HEK293 (cell line): ENCODE measurements at regions not wholly inside any gene's neighbourhood (a gene's known extent, or its start where the extent isn't known, plus 50 kb on each side); places are given as distances from the start of the nearest gene placed in this dataset.

ENCODE experiments used
- CTCF ChIA-PET: fragments of 350-600 bp; formaldehyde crosslinking; extraction: SDS; loops from one replicate; lab custom pipeline; 2021; ENCODE audit warnings: antibody characterized with exemption; lab: Yijun Ruan, JAX
- POLR2A ChIA-PET: fragments of 300-600 bp; formaldehyde crosslinking; extraction: SDS; loops from one replicate; lab custom pipeline; 2020; ENCODE audit warnings: antibody characterized with exemption, inconsistent platforms; lab: Yijun Ruan, JAX
- H3K27ac ChIP-seq: fragments of 200-500 bp; sonication (Bioruptor generic); 2 replicates; pipeline ENCODE4 v1.5.1; 2014; ENCODE audit warnings: low read depth, low read length, control low read depth, inconsistent platforms; ENCODE audit errors: extremely low read depth
- H3K36me3 ChIP-seq, 2 experiments: fragments of 200-500 bp in 1 of 2; sonication (Bioruptor generic) in 1 of 2; 1 replicate in 1 of 2; 2 replicates in 1 of 2; pipeline ENCODE4 v1.5.1; 2014 to 2017; ENCODE audit warnings: inconsistent platforms in 2 of 2, low read length in 2 of 2; ENCODE audit not compliant: control insufficient read depth in 2 of 2, insufficient read depth in 1 of 2
- H3K4me1 ChIP-seq: fragments of 200-500 bp; sonication (Bioruptor generic); 2 replicates; pipeline ENCODE4 v1.5.1; 2014; ENCODE audit warnings: mild to moderate bottlenecking, low read length, inconsistent platforms; ENCODE audit not compliant: control insufficient read depth, insufficient read depth
- H3K4me3 ChIP-seq: 2 replicates; pipeline ENCODE4 v1.5.1; 2011; ENCODE audit warnings: low read depth, mild to moderate bottlenecking, control low read depth, low read length, moderate library complexity
- H3K9me3 ChIP-seq: fragments of 200-500 bp; sonication (Bioruptor generic); 2 replicates; pipeline ENCODE4 v1.5.1; 2014; ENCODE audit warnings: low read depth, low read length, inconsistent platforms; ENCODE audit not compliant: control insufficient read depth, insufficient read depth
- GLI2 ChIP-seq: fragments of 450-650 bp; formaldehyde crosslinking; IDR thresholded peaks from 2 replicates; pipeline ENCODE4; 2017; ENCODE audit warnings: missing biosample characterization, missing genetic modification characterization, low read depth, borderline replicate concordance
- GLI4 ChIP-seq: fragments of 450-650 bp; formaldehyde crosslinking; IDR thresholded peaks from 2 replicates; pipeline ENCODE4 v1.5.1; 2016; ENCODE audit warnings: missing biosample characterization, missing genetic modification characterization
- PRDM6 ChIP-seq: fragments of 450-650 bp; formaldehyde crosslinking; IDR thresholded peaks from 2 replicates; pipeline ENCODE4 v1.5.1; 2017; ENCODE audit warnings: missing biosample characterization, missing genetic modification characterization
- SCRT1 ChIP-seq: fragments of 450-650 bp; formaldehyde crosslinking; IDR thresholded peaks from 2 replicates; pipeline ENCODE4 v1.5.1; 2016; ENCODE audit warnings: missing biosample characterization, missing genetic modification characterization, borderline replicate concordance
- ZFHX2 ChIP-seq: fragments of 450-650 bp; formaldehyde crosslinking; conservative IDR thresholded peaks from 2 replicates; pipeline ENCODE4 v1.5.1; 2016; ENCODE audit warnings: missing biosample characterization, missing genetic modification characterization
- ZNF16 ChIP-seq: fragments of 450-650 bp; formaldehyde crosslinking; IDR thresholded peaks from 2 replicates; pipeline ENCODE4 v1.5.1; 2016; ENCODE audit warnings: low read depth, missing biosample characterization, missing genetic modification characterization
- ZNF239 ChIP-seq: fragments of 450-650 bp; formaldehyde crosslinking; IDR thresholded peaks from 2 replicates; pipeline ENCODE4 v1.5.1; 2016; ENCODE audit warnings: missing biosample characterization, missing genetic modification characterization
- ZNF24 ChIP-seq: fragments of 450-650 bp; formaldehyde crosslinking; IDR thresholded peaks from 2 replicates; pipeline ENCODE4 v1.5.1; 2016; ENCODE audit warnings: missing biosample characterization, missing genetic modification characterization
- ZNF341 ChIP-seq: fragments of 450-650 bp; formaldehyde crosslinking; IDR thresholded peaks from 2 replicates; pipeline ENCODE4; 2016; ENCODE audit warnings: low read depth, missing biosample characterization, missing genetic modification characterization
- ZNF433 ChIP-seq: fragments of 450-650 bp; formaldehyde crosslinking; IDR thresholded peaks from 2 replicates; pipeline ENCODE4 v1.5.1; 2016; ENCODE audit warnings: missing biosample characterization, missing genetic modification characterization, low read depth
- ZNF449 ChIP-seq: fragments of 450-650 bp; formaldehyde crosslinking; IDR thresholded peaks from 2 replicates; pipeline ENCODE4 v1.5.1; 2017; ENCODE audit warnings: missing biosample characterization, mild to moderate bottlenecking, missing genetic modification characterization, moderate library complexity
- ZNF521 ChIP-seq: fragments of 450-650 bp; formaldehyde crosslinking; IDR thresholded peaks from 2 replicates; pipeline ENCODE4 v1.5.1; 2017; ENCODE audit warnings: missing biosample characterization, mild to moderate bottlenecking, missing genetic modification characterization
- ZNF549 ChIP-seq: fragments of 450-650 bp; IDR thresholded peaks from 2 replicates; pipeline ENCODE4 v1.5.1; 2018; ENCODE audit warnings: missing biosample characterization, missing genetic modification characterization, mild to moderate bottlenecking, inconsistent platforms, moderate library complexity
- ZNF677 ChIP-seq: fragments of 450-650 bp; IDR thresholded peaks from 2 replicates; pipeline ENCODE4 v1.5.0; 2018; ENCODE audit warnings: missing biosample characterization, mild to moderate bottlenecking, missing genetic modification characterization, moderate library complexity
- TF ChIP-seq, protein P1 (sequence below): fragments of 450-650 bp; formaldehyde crosslinking; IDR thresholded peaks from 2 replicates; pipeline ENCODE4 v1.5.1; 2017; ENCODE audit warnings: missing biosample characterization, missing genetic modification characterization
- TF ChIP-seq, protein P2 (sequence below): fragments of 450-650 bp; formaldehyde crosslinking; IDR thresholded peaks from 2 replicates; pipeline ENCODE4 v1.5.1; 2016; ENCODE audit warnings: missing biosample characterization, missing genetic modification characterization, borderline replicate concordance
- TF ChIP-seq, protein P3 (sequence below): fragments of 450-650 bp; formaldehyde crosslinking; IDR thresholded peaks from 2 replicates; pipeline ENCODE4 v1.5.1; 2016; ENCODE audit warnings: missing biosample characterization, missing genetic modification characterization, low read depth

DNA sequence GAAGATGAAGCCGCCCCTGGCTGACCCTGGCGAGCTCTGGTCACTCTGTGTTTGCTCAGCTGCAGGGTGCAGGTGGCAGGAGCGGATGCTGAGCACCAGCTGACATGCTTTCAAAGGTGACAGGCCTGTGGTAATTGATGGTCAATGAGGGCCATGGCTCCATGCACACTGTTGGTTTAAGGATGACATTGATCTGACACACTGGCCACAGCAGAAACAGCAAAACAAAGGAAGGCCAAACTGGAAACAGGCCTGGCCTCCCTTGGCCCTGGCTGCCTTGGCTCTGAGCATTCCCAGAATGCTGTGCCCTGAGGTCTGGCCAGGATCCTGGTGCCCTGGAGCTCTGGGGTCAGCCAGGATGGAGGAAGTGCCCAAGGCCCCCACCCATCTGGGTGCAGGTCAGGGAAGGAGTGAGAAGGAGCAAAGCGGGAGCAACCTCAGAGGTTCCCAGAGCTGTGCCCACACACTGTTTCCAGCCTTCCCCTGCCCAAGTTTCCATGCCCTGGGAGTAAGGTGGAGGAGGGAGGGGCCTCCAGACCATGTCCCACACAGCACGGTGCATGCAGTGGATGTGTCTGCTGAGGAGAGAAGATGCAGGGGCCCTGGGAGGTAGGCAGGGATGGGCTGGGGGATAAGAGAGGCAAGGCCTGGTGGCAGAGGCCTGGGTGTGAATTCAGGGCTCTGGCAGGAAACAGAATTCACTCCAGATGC is 302.2 kb downstream of the RPS24 start:
- TF ChIP-seq ZFHX2 (tag by site-specific recombination) (no peak), GLI2 (tag by site-specific recombination) (no peak), ZNF549 (tag by site-specific recombination) (no peak), ZNF16 (tag by site-specific recombination) (no peak), GLI4 (tag by site-specific recombination) (no peak)
- TF ChIP-seq, all 188 proteins: peak for 0
- Histone ChIP-seq H3K9me3 (no peaks in the 10 kb centered on the region), H3K36me3 (no peaks in the 10 kb centered on the region), H3K27ac (no peak overlapping the region), H3K4me1 (no peaks in the 10 kb centered on the region), H3K4me3 (no peak overlapping the region)
- CTCF ChIA-PET = interaction anchor here (0.6 kb wide), 1 partner anchor 60 kb away, joined by 3 read pairs; no protein-coding TSS in a partner anchor
- POLR2A ChIA-PET = no interaction called here

GRCh38 chr10:78336402-78336791 is 302.7 kb downstream of the RPS24 start:
- Histone ChIP-seq H3K27ac (no peak overlapping the region), H3K4me1 (no peaks in the 10 kb centered on the region), H3K36me3 (no peaks in the 10 kb centered on the region), H3K9me3 (no peaks in the 10 kb centered on the region), H3K4me3 (no peak overlapping the region)
- TF ChIP-seq, protein P1, sequence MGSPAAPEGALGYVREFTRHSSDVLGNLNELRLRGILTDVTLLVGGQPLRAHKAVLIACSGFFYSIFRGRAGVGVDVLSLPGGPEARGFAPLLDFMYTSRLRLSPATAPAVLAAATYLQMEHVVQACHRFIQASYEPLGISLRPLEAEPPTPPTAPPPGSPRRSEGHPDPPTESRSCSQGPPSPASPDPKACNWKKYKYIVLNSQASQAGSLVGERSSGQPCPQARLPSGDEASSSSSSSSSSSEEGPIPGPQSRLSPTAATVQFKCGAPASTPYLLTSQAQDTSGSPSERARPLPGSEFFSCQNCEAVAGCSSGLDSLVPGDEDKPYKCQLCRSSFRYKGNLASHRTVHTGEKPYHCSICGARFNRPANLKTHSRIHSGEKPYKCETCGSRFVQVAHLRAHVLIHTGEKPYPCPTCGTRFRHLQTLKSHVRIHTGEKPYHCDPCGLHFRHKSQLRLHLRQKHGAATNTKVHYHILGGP = no peak
- TF ChIP-seq ZNF449 (tag by site-specific recombination) (no peak), ZNF433 (tag by site-specific recombination) (no peak), ZNF677 (tag by site-specific recombination) (no peak), ZNF341 (tag by site-specific recombination) (no peak), ZNF239 (tag by site-specific recombination) (no peak), SCRT1 (tag by site-specific recombination) (no peak), ZNF24 (tag by site-specific recombination) (no peak), ZNF521 (no peak), PRDM6 (tag by site-specific recombination) (no peak)
- TF ChIP-seq, protein P2, sequence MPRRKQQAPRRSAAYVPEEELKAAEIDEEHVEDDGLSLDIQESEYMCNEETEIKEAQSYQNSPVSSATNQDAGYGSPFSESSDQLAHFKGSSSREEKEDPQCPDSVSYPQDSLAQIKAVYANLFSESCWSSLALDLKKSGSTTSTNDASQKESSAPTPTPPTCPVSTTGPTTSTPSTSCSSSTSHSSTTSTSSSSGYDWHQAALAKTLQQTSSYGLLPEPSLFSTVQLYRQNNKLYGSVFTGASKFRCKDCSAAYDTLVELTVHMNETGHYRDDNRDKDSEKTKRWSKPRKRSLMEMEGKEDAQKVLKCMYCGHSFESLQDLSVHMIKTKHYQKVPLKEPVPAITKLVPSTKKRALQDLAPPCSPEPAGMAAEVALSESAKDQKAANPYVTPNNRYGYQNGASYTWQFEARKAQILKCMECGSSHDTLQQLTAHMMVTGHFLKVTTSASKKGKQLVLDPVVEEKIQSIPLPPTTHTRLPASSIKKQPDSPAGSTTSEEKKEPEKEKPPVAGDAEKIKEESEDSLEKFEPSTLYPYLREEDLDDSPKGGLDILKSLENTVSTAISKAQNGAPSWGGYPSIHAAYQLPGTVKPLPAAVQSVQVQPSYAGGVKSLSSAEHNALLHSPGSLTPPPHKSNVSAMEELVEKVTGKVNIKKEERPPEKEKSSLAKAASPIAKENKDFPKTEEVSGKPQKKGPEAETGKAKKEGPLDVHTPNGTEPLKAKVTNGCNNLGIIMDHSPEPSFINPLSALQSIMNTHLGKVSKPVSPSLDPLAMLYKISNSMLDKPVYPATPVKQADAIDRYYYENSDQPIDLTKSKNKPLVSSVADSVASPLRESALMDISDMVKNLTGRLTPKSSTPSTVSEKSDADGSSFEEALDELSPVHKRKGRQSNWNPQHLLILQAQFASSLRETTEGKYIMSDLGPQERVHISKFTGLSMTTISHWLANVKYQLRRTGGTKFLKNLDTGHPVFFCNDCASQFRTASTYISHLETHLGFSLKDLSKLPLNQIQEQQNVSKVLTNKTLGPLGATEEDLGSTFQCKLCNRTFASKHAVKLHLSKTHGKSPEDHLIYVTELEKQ (tag by site-specific recombination) = no peak
- TF ChIP-seq, protein P3, sequence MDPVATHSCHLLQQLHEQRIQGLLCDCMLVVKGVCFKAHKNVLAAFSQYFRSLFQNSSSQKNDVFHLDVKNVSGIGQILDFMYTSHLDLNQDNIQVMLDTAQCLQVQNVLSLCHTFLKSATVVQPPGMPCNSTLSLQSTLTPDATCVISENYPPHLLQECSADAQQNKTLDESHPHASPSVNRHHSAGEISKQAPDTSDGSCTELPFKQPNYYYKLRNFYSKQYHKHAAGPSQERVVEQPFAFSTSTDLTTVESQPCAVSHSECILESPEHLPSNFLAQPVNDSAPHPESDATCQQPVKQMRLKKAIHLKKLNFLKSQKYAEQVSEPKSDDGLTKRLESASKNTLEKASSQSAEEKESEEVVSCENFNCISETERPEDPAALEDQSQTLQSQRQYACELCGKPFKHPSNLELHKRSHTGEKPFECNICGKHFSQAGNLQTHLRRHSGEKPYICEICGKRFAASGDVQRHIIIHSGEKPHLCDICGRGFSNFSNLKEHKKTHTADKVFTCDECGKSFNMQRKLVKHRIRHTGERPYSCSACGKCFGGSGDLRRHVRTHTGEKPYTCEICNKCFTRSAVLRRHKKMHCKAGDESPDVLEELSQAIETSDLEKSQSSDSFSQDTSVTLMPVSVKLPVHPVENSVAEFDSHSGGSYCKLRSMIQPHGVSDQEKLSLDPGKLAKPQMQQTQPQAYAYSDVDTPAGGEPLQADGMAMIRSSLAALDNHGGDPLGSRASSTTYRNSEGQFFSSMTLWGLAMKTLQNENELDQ = no peak
- CTCF ChIA-PET = interaction anchor here (0.6 kb wide), 1 partner anchor 59 kb away, joined by 3 read pairs; no protein-coding TSS in a partner anchor
- POLR2A ChIA-PET = no interaction called here
